Ovary (tissue), 3 donors: ENCODE measurements at regions not wholly inside any gene's neighbourhood (a gene's known extent, or its start where the extent isn't known, plus 50 kb on each side); places are given as distances from the start of the nearest gene placed in this dataset.

Experiments used
- CTCF ChIP-seq, 3 donors: fragments of 450-650 bp in 2 of 3; fragments of 200-600 bp in 1 of 3; IDR thresholded peaks; one replicate each; pipeline versions ENCODE4 v1.5.1 to v1.8.0; 2016 to 2022; ENCODE audit warnings: antibody characterized with exemption in 3 of 3, mild to moderate bottlenecking in 1 of 3
- EP300 ChIP-seq: sonication (generic); formaldehyde crosslinking; IDR thresholded peaks from one replicate; pipeline ENCODE4 v1.6.1; 2017; ENCODE audit warnings: antibody characterized with exemption
- donor health status: DM: no; HTN: no; CAD: no.

GRCh38 chr7:89507034-89507433 lies 647.2 kb upstream of the STEAP1 start:
- no peak for TF ChIP-seq EP300
- no peak for TF ChIP-seq CTCF (IDR thresholded peaks at IDR 0.05)
